ENCODE measurements at regions not wholly inside any gene's neighbourhood (a gene's known extent, or its start where the extent isn't known, plus 50 kb on each side); places are given as distances from the start of the nearest gene placed in this dataset.

DNA sequence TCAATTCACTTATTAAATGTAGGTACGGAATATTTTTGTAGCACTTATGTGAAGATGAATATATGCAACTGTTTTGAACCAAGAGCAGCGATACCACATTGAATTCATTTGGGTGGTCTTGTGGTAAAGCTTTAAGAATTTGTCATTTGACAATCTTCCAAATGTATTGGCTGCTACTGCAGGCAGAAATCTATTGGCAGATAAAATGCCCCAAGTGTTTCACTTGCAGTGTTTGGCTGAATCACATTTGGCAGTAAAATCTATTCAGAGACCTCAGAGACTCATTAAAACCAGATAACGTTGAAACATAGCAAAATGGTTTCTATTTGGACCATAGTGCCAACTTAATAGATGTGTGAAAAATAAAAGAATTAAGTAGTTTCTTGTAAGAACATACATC is 303.4 kb downstream of the FGF13 start:
- Histone ChIP-seq H3K27me3 (no peaks in the 10 kb centered on the region), H3K36me3 (no peaks in the 10 kb centered on the region), H3K4me1 (no peaks in the 10 kb centered on the region), H3K27ac (no peak overlapping the region), H3K4me3 (no peak overlapping the region), H3K9me3 (no peaks in the 10 kb centered on the region)
- TF ChIP-seq EP300 (IDR thresholded peaks at IDR 0.05), result no peak
- no peak for DNase-seq
- WGBS, 2 donors, result 79 to 83% methylated on average over 3 of the region's 3 CpGs
- intact Hi-C loops (cut with DNase I), result no loop called here

DNA sequence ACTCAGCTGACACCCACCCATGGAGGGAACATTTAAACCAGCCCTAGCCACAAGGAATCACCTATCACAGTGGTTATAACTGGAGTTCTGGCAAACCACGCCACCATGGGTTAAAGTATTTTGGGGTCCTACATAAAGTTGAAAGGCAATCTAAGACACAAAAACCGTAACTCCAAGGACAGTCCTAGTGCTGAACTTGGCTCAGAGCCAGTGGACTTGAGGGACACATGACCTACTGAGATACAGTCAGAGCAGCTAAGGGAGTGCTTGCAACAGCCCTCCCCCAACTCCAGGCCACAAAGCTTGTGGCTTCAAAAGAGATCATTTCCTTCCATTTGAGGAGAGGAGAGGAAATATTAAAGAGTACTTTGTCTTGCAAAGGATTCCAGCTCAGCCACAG is 300.5 kb downstream of the FGF13 start:
- H3K36me3 ChIP-seq, result no peaks in the 10 kb centered on the region
- no peaks in the 10 kb centered on the region for H3K9me3 ChIP-seq
- H3K27me3 ChIP-seq, result no peaks in the 10 kb centered on the region
- H3K27ac ChIP-seq, result no peak overlapping the region
- no peak for DNase-seq
- TF ChIP-seq EP300 (IDR thresholded peaks at IDR 0.05) (no peak), POLR2A (IDR thresholded peaks at IDR 0.05) (no peak), POLR2AphosphoS5 (IDR thresholded peaks at IDR 0.05) (no peak), CTCF (IDR thresholded peaks at IDR 0.05) (no peak)
- H3K4me3 ChIP-seq, result no peak overlapping the region
- whole genome bisulfite sequencing, 2 donors, result 54 to 62% methylated on average over 2 of the region's 2 CpGs
- no peaks in the 10 kb centered on the region for H3K4me1 ChIP-seq
- intact Hi-C loops (cut with DNase I), result no loop called here

Small RNA genes in the stretch of these regions (small RNA-seq; reads per million reads assigned to genes)
- 0 reads per million in 3 donors for gene RN7SKP31
- gene RNU6-985P, result 0 reads per million in 3 donors
